ENCODE measurements at regions not wholly inside any gene's neighbourhood (a gene's known extent, or its start where the extent isn't known, plus 50 kb on each side); places are given as distances from the start of the nearest gene placed in this dataset.

- DNase-seq (ENCODE audit: low spot score in 2 of 2) (no peak), ATAC-seq (no peak)
- Mint-ChIP-seq H3K36me3 (no peaks in the 10 kb centered on the region), H3K9me3 (no peaks in the 10 kb centered on the region), H3K4me1 (no peaks in the 10 kb centered on the region), H3K27ac (no peak overlapping the region), H3K4me3 (no peak overlapping the region)
Measured at GRCh38 chr10:10800961-10801360, 216.7 kb upstream of the CELF2 start.

- H3K4me1 Mint-ChIP-seq = no peaks in the 10 kb centered on the region
- no peaks in the 10 kb centered on the region for H3K9me3 Mint-ChIP-seq
- no peak overlapping the region for H3K4me3 Mint-ChIP-seq
- ATAC-seq (no peak), DNase-seq (ENCODE audit: low spot score in 2 of 2) (no peak)
- H3K36me3 Mint-ChIP-seq = no peaks in the 10 kb centered on the region
- no peak overlapping the region for H3K27ac Mint-ChIP-seq
Measured at GRCh38 chr10:10803278-10803677, 214.4 kb upstream of the CELF2 start.

- no peak overlapping the region for H3K4me3 Mint-ChIP-seq
- DNase-seq (ENCODE audit: low spot score in 2 of 2) (no peak), ATAC-seq (no peak)
- H3K36me3 Mint-ChIP-seq = no peaks in the 10 kb centered on the region
- no peak overlapping the region for H3K27ac Mint-ChIP-seq
- H3K4me1 Mint-ChIP-seq = no peaks in the 10 kb centered on the region
- H3K9me3 Mint-ChIP-seq = no peaks in the 10 kb centered on the region
Measured at GRCh38 chr10:10804061-10804460, 213.6 kb upstream of the CELF2 start.

- Mint-ChIP-seq H3K36me3 (no peaks in the 10 kb centered on the region), H3K9me3 (no peaks in the 10 kb centered on the region), H3K4me3 (no peak overlapping the region), H3K4me1 (no peaks in the 10 kb centered on the region), H3K27ac (no peak overlapping the region)
- ATAC-seq (no peak), DNase-seq (ENCODE audit: low spot score in 2 of 2) (no peak)
Measured at GRCh38 chr10:10804998-10805740, 212.5 kb upstream of the CELF2 start.

- Mint-ChIP-seq H3K4me3 (no peak overlapping the region), H3K9me3 (peaks cover 3% of the 10 kb centered on the region), H3K36me3 (no peaks in the 10 kb centered on the region), H3K4me1 (no peaks in the 10 kb centered on the region), H3K27ac (no peak overlapping the region)
- ATAC-seq (no peak), DNase-seq (ENCODE audit: low spot score in 2 of 2) (no peak)
Measured at GRCh38 chr10:10807106-10807505, 210.6 kb upstream of the CELF2 start.

GRCh38 chr10:10811562-10811961 is 206.1 kb upstream of the CELF2 start:
- Mint-ChIP-seq H3K27ac (no peak overlapping the region), H3K36me3 (no peaks in the 10 kb centered on the region)
- no peak for ATAC-seq

GRCh38 chr10:10813656-10814055 is 204.0 kb upstream of the CELF2 start:
- Mint-ChIP-seq H3K9me3 (peaks cover 7% of the 10 kb centered on the region), H3K27ac (no peak overlapping the region), H3K4me3 (no peak overlapping the region), H3K36me3 (no peaks in the 10 kb centered on the region), H3K4me1 (no peaks in the 10 kb centered on the region)
- ATAC-seq = no peak
- no peak for DNase-seq (ENCODE audit: low spot score in 2 of 2)

More at GRCh38 chr10:10811562-10811961, 206.1 kb upstream of the CELF2 start:
- Mint-ChIP-seq H3K9me3 (peaks cover 3% of the 10 kb centered on the region), H3K4me3 (no peak overlapping the region), H3K4me1 (no peaks in the 10 kb centered on the region)
- no peak for DNase-seq (ENCODE audit: low spot score in 2 of 2)

- H3K27ac Mint-ChIP-seq = no peak overlapping the region
- no peak overlapping the region for H3K4me3 Mint-ChIP-seq
- H3K4me1 Mint-ChIP-seq = no peaks in the 10 kb centered on the region
- DNase-seq (ENCODE audit: low spot score in 2 of 2) = no peak
- ATAC-seq = no peak
- H3K9me3 Mint-ChIP-seq = peaks cover 7% of the 10 kb centered on the region
- H3K36me3 Mint-ChIP-seq = no peaks in the 10 kb centered on the region
Measured at GRCh38 chr10:10814069-10814468, 203.6 kb upstream of the CELF2 start.

GRCh38 chr10:10816447-10816846 is 201.2 kb upstream of the CELF2 start:
- H3K36me3 Mint-ChIP-seq = no peaks in the 10 kb centered on the region
- no peak overlapping the region for H3K27ac Mint-ChIP-seq
- no peak overlapping the region for H3K4me3 Mint-ChIP-seq
- DNase-seq (ENCODE audit: low spot score in 2 of 2) = no peak
- H3K4me1 Mint-ChIP-seq = no peaks in the 10 kb centered on the region
- H3K9me3 Mint-ChIP-seq = peaks cover 7% of the 10 kb centered on the region
- no peak for ATAC-seq

- no peak for DNase-seq (ENCODE audit: low spot score in 2 of 2)
- Mint-ChIP-seq H3K4me3 (no peak overlapping the region), H3K27ac (no peak overlapping the region), H3K9me3 (peaks cover 4% of the 10 kb centered on the region), H3K4me1 (no peaks in the 10 kb centered on the region), H3K36me3 (no peaks in the 10 kb centered on the region)
- no peak for ATAC-seq
Measured at GRCh38 chr10:10817609-10818008, 200.1 kb upstream of the CELF2 start.

- H3K27ac Mint-ChIP-seq = no peak overlapping the region
- H3K4me3 Mint-ChIP-seq = no peak overlapping the region
- no peaks in the 10 kb centered on the region for H3K4me1 Mint-ChIP-seq
- H3K9me3 Mint-ChIP-seq = peaks cover 4% of the 10 kb centered on the region
- no peaks in the 10 kb centered on the region for H3K36me3 Mint-ChIP-seq
- no peak for DNase-seq (ENCODE audit: low spot score in 2 of 2)
- no peak for ATAC-seq
Measured at GRCh38 chr10:10818082-10818481, 199.6 kb upstream of the CELF2 start.

GRCh38 chr10:10819206-10819856 is 198.3 kb upstream of the CELF2 start:
- DNase-seq (ENCODE audit: low spot score in 2 of 2) (no peak), ATAC-seq (no peak)
- H3K27ac Mint-ChIP-seq = no peak overlapping the region
- H3K4me1 Mint-ChIP-seq = no peaks in the 10 kb centered on the region
- no peaks in the 10 kb centered on the region for H3K36me3 Mint-ChIP-seq
- H3K9me3 Mint-ChIP-seq = peaks cover 4% of the 10 kb centered on the region
- H3K4me3 Mint-ChIP-seq = no peak overlapping the region

- DNase-seq (ENCODE audit: low spot score in 2 of 2) (no peak), ATAC-seq (peak; percentile 16)
- Mint-ChIP-seq H3K4me3 (no peak overlapping the region), H3K9me3 (peaks cover 4% of the 10 kb centered on the region), H3K36me3 (no peaks in the 10 kb centered on the region), H3K27ac (no peak overlapping the region), H3K4me1 (no peaks in the 10 kb centered on the region)
Measured at GRCh38 chr10:10821926-10822325, 195.7 kb upstream of the CELF2 start.

- Mint-ChIP-seq H3K4me1 (no peaks in the 10 kb centered on the region), H3K4me3 (no peak overlapping the region), H3K9me3 (no peaks in the 10 kb centered on the region), H3K27ac (no peak overlapping the region), H3K36me3 (no peaks in the 10 kb centered on the region)
- no peak for DNase-seq (ENCODE audit: low spot score in 2 of 2)
- no peak for ATAC-seq
Measured at GRCh38 chr10:10824591-10825148, 193.0 kb upstream of the CELF2 start.

GRCh38 chr10:10826125-10826524 is 191.5 kb upstream of the CELF2 start:
- ATAC-seq (no peak), DNase-seq (ENCODE audit: low spot score in 2 of 2) (no peak)
- Mint-ChIP-seq H3K9me3 (no peaks in the 10 kb centered on the region), H3K36me3 (no peaks in the 10 kb centered on the region), H3K4me3 (no peak overlapping the region), H3K4me1 (no peaks in the 10 kb centered on the region), H3K27ac (no peak overlapping the region)

- no peaks in the 10 kb centered on the region for H3K4me1 Mint-ChIP-seq
- no peak for ATAC-seq
- no peaks in the 10 kb centered on the region for H3K36me3 Mint-ChIP-seq
- no peak overlapping the region for H3K4me3 Mint-ChIP-seq
- no peak for DNase-seq (ENCODE audit: low spot score in 2 of 2)
- no peaks in the 10 kb centered on the region for H3K9me3 Mint-ChIP-seq
- no peak overlapping the region for H3K27ac Mint-ChIP-seq
Measured at GRCh38 chr10:10828623-10829022, 189.0 kb upstream of the CELF2 start.

Data from stimulated activated effector memory CD8-positive, alpha-beta T cell treated with anti-CD3 and anti-CD28 coated beads, Interleukin-12 subunit alpha, Interleukin-12 subunit beta, amount 100 ng/mL, for 72 hours (primary cell).